ENCODE measurements at regions not wholly inside any gene's neighbourhood (a gene's known extent, or its start where the extent isn't known, plus 50 kb on each side); places are given as distances from the start of the nearest gene placed in this dataset.

- no peak for TF ChIP-seq CTCF (conservative IDR thresholded peaks at IDR 0.05; ENCODE audit: low read length)
- TF ChIP-seq EZH2phosphoT487 (IDR thresholded peaks at IDR 0.05; ENCODE audit: borderline replicate concordance): no peak
Observed at GRCh38 chr13:34578471-34578870, 363.6 kb upstream of the NBEA start.
